WTC11 (cell line): ENCODE measurements at regions not wholly inside any gene's neighbourhood (a gene's known extent, or its start where the extent isn't known, plus 50 kb on each side); places are given as distances from the start of the nearest gene placed in this dataset.

Experiments
- CREM ChIP-seq: sonication (generic); formaldehyde crosslinking; IDR thresholded peaks from 2 replicates; pipeline ENCODE4 v1.8.1; 2022; ENCODE audit warnings: mild to moderate bottlenecking, missing genetic modification reagents, moderate library complexity
- CTCF ChIP-seq: fragments of 200-600 bp; IDR thresholded peaks from 2 replicates; pipeline ENCODE4 v1.8.0; 2022; ENCODE audit warnings: antibody characterized with exemption
- IRF2 ChIP-seq: sonication (generic); formaldehyde crosslinking; IDR thresholded peaks from 2 replicates; pipeline ENCODE4 v1.8.0; 2022; ENCODE audit warnings: low read depth, missing genetic modification reagents, borderline replicate concordance
- MAX ChIP-seq: sonication (generic); formaldehyde crosslinking; IDR thresholded peaks from 2 replicates; pipeline ENCODE4 v1.8.0; 2022; ENCODE audit warnings: mild to moderate bottlenecking, missing genetic modification reagents
- NFE2L1 ChIP-seq: sonication (generic); formaldehyde crosslinking; IDR thresholded peaks from 2 replicates; pipeline ENCODE4 v1.8.1; 2023; ENCODE audit warnings: missing genetic modification reagents
- PRDM15 ChIP-seq: sonication (generic); formaldehyde crosslinking; IDR thresholded peaks from 2 replicates; pipeline ENCODE4 v1.8.0; 2022; ENCODE audit warnings: missing genetic modification reagents
- PREB ChIP-seq: sonication (generic); formaldehyde crosslinking; IDR thresholded peaks from 2 replicates; pipeline ENCODE4 v1.8.1; 2022; ENCODE audit warnings: mild to moderate bottlenecking, missing genetic modification reagents, moderate library complexity, borderline replicate concordance
- SMAD4 ChIP-seq: sonication (generic); formaldehyde crosslinking; IDR thresholded peaks from 2 replicates; pipeline ENCODE4 v1.8.0; 2022; ENCODE audit warnings: mild to moderate bottlenecking, missing genetic modification reagents
- USF2 ChIP-seq: sonication (generic); formaldehyde crosslinking; IDR thresholded peaks from 2 replicates; pipeline ENCODE4 v1.8.1; 2023; ENCODE audit warnings: mild to moderate bottlenecking, missing genetic modification reagents, moderate library complexity
- ZNF121 ChIP-seq: sonication (generic); formaldehyde crosslinking; IDR thresholded peaks from 2 replicates; pipeline ENCODE4 v1.8.0; 2023; ENCODE audit warnings: missing genetic modification reagents
- ZNF232 ChIP-seq: sonication (generic); formaldehyde crosslinking; IDR thresholded peaks from 2 replicates; pipeline ENCODE4 v1.8.0; 2022; ENCODE audit warnings: mild to moderate bottlenecking, missing genetic modification reagents
- ZNF423 ChIP-seq: fragments of 250-450 bp; sonication (Bioruptor Pico); IDR thresholded peaks from 2 replicates; pipeline ENCODE4 v2.1.2; 2022; ENCODE audit warnings: mild to moderate bottlenecking, moderate library complexity

GRCh38 chr6:4323322-4323721, 187.9 kb upstream of the ECI2 start:
- no peak for TF ChIP-seq MAX (CRISPR knock-in tag)
- no peak for TF ChIP-seq CREM (CRISPR knock-in tag)
- no peak for TF ChIP-seq ZNF232 (CRISPR knock-in tag)
- no peak for TF ChIP-seq CTCF
- TF ChIP-seq IRF2 (CRISPR knock-in tag), result no peak
- TF ChIP-seq NFE2L1 (CRISPR knock-in tag), result no peak
- no peak for TF ChIP-seq ZNF423
- TF ChIP-seq USF2 (CRISPR knock-in tag), result no peak
- TF ChIP-seq PREB, result no peak
- TF ChIP-seq SMAD4, result no peak
- TF ChIP-seq ZNF121, result no peak
- no peak for TF ChIP-seq PRDM15 (CRISPR knock-in tag)
